ENCODE measurements at regions not wholly inside any gene's neighbourhood (a gene's known extent, or its start where the extent isn't known, plus 50 kb on each side); places are given as distances from the start of the nearest gene placed in this dataset.
"Not testable (repeated sequence)": the region's sequence is repeated elsewhere in the genome, so short reads cannot be mapped to it uniquely, and the experiment has no call there.

DNA sequence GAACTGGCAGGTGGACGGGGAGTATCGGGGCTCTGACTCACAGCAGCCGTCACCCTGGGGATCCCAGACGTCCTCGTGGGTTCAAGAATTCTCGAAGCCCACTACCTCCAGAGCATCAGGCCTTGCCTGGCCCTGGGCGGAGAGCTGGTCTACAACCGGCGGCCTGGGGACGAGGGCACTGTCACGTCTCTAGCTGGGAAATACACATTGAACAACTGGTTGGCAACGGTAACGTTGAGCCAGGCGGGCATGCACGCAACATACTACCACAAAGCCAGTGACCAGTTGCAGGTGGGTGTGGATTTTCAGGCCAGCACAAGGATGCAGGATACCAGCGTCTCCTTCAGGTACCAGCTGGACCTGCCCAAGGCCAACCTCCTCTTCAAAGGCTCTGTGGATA lies 166.5 kb downstream of the POTEG start:
- not testable (repeated sequence) for DNase-seq

DNA sequence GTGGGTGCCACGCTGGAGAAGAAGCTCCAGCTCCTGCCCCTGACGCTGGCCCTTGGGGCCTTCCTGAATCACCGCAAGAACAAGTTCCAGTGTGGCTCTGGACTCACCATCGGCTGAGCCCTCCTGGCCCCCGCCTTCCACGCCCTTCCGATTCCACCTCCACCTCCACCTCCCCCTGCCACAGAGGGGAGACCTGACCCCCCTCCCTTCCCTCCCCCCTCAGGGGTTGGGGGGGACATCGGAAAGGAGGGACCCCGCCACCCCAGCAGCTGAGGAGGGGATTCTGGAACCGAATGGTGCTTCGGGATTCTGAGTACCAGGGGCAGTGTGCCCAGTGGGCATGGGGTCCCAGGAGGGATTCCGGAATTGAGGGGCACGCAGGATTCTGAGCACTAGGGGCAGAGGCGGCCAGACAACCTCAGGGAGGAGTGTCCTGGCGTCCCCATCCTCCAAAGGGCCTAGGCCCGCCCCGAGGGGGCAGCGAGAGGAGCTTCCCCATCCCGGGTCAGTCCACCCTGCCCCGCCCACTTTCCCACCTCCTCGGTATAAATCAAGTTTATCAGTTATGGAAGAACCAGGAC lies 166.0 kb downstream of the POTEG start:
- DNase-seq, result not testable (repeated sequence)

DNA sequence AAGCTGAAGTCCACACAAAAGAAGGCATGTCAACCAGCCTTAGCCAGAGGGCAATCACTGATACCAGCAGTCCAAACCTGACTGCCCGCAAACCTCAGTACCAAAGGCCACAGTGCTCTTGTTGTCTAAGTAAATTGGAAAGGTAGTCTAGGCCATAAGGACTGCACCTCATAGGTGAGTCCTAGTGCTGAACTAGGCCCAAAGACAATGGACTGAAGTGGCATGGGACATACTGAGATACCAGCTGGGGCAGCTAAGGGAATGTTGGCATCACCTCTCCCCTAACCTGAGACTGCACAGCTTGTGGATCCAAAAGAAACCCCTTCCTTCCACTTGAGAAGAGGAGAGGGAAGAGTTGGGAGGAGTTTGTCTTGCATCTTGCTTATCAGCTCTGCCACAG lies 161.9 kb downstream of the POTEG start:
- not testable (repeated sequence) for DNase-seq

DNA sequence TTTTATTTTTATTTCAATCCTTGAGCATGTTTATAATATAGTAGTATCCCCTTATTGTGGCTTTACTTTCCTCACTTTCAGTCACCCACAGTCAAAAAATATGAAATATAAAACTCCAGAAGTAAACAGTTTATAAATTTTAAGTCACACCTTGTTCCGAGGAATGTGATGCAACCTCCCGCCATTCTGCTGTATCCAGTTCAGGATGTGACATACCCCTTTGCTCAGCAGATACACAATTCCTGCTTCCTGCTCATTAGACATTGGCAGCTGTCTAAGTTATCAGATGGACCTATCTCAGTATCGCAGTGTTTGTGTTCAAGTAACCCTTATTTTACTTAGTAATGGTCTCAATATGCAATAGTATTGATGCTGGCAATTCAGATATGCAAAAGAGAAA lies 144.5 kb downstream of the POTEG start:
- DNase-seq, result not testable (repeated sequence)

DNA sequence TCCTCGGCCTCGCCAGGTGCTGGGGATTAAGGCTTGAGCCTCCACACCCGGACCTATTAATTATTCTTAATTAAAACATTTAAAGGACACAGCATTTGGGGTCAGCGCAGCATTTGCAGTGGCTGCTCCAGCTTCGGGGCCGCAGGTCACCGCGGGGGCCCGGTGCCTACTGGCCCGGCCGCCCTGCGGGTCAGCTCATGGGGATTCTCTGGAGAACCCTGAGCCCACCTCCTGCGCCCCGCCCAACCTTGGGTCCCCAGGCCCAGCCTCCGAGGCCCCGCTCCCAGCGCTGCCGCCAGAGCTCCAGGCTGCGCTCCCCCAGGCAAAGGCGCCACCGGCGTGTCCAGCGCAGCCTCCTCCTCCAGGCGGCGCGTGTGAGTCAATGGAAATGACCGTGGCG lies 133.9 kb downstream of the POTEG start:
- DNase-seq, result not testable (repeated sequence)

DNA sequence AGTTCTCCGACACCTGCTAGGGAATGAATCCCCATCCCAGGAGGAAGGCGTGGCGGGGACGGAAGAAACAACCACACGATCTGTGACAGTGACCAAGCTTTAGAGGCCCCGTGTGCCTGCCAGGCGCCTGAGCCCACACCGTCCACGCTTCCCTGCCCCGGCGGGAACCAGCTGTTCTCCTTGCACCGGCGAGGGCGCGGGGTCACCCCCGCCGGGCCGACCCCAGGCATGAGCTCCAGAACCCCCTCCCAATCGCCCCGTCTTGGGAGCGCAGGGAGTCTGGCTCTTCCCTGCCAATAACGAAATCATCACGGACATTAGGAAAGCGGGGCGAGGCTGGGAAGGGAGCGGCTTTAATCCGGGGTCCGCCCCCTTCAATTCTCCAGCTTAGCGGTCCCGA lies 133.3 kb downstream of the POTEG start:
- not testable (repeated sequence) for DNase-seq

DNA sequence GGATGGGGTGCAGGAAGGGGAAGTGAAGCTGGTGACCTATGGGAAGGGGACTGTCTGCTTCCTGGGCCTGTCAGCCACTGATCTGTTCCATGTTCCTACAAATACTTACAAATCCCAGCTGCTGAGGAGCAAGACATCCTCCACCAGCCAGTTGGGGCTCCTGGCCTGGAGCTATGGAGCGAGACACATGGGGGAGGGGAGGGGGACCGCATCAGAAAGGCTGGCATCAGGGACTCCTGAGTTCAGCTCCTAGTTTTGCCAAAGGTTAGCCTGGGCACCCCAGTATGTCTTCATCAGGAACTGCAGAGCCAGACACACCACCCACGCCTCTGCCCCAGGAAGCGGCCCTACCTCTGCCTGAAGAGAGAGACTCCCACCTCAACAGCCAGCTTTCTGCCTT lies 130.3 kb downstream of the POTEG start:
- DNase-seq, result not testable (repeated sequence)

DNA sequence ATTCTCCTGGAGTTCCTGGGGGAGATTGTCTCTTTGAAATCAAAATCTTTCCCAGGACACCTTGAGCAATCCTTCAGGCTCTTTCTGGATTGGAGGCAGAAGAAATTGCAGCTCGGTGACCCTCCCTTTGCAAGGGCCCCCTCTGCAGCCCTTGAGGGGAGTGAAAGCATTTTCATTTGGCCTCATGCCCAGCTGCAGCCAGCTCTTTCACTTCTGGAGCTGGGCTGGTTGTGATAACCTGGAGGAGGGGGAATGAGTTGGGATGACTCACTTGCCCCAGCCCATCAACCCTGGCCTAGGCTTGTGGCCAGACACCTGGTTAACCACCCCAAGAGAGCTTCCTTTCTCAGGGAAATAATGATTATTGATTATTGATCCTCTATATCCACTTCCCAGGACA lies 129.7 kb downstream of the POTEG start:
- DNase-seq, result not testable (repeated sequence)

DNA sequence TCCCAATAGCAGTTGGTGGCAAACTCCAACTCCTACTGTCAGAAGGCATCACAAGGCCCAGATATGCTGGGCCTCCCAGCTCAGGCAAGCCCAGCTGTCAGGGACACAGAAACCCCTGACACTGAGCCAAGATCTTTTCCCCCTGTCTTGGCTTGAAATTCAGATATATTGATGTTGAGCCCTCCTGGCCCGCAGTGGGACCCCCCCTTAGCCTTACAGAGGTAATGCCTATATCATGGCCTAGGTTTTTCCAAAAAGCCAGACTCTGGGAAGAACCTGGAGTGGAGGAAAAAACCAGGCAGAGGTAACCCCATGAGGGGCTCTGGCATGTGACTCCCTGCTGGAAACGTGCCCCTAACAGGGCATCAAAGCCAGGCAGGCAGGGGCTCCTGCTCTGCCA lies 129.2 kb downstream of the POTEG start:
- DNase-seq, result not testable (repeated sequence)

DNA sequence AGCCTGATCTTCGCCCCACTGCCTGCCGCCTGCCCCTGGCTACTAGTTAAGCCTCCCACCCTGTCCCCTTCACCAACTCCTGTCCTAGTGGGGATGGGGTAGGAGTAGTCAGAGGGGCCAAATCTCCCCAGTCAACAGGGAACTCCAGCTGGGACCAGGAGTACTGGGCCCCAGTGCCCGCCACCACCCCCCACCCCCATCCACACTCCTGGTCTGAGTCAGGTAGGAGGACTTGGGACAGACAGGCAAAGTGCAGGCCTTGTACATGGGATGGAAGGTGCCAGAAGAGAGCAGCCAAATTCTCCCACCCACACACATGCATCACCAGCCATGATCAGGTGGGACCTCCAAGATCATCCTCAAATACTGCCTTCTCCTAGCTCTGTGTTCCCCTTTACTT lies 128.4 kb downstream of the POTEG start:
- not testable (repeated sequence) for DNase-seq

DNA sequence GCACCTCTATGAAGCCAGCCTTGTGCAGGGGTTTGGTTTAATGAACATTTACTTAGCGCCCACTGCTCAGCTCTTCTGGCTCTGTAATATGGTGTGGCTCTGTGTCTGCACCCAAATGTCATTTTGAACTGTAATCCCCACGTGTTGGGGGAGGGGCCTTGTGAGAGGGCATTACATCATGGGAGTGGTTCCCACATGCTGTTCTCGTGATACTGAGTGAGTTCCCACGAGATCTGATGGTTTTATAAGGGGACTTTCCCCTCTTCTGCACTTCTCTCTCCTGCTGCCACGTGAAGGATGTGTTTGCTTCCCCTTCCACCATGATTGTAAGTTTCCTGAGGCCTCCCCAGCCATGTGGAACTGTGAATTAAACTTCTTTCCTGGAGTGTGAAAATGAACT lies 127.7 kb downstream of the POTEG start:
- DNase-seq, result not testable (repeated sequence)

DNA sequence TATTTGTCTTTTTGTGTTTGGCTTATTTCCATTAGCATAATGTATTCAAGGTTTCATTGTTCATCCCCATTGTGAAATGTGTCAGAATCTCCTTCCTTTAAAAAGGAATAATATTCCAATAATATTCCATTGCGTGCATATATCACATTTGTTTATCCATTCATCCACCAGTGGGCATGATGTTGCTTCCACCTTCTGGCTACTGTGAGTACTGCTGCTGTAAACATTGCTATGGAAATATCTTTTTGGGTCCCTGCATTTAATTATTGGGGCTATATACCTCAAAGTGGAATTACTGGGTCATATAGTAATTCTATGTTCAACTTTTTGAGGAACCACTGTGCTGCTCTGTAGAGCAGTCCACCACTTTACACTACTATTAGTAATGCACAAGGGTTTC lies 123.1 kb downstream of the POTEG start:
- not testable (repeated sequence) for DNase-seq

DNA sequence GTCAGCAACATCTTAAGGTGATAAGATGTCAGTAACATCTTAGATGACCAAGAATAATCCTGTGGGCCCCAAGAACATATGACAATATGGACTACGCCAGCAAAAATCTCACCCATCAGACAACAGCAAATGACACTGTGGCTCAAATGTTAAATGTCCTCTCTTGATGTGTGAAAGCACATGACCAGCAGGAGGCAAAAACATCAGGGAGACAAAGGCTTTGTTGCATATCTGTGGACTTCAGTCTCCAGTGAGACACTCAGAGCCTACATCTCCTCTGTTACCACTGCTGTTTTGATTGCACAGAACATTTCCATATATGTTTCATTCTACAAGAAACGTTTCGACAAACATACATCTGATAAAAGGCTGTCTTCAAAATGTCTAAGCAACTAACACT lies 103.5 kb downstream of the POTEG start:
- not testable (repeated sequence) for DNase-seq

DNA sequence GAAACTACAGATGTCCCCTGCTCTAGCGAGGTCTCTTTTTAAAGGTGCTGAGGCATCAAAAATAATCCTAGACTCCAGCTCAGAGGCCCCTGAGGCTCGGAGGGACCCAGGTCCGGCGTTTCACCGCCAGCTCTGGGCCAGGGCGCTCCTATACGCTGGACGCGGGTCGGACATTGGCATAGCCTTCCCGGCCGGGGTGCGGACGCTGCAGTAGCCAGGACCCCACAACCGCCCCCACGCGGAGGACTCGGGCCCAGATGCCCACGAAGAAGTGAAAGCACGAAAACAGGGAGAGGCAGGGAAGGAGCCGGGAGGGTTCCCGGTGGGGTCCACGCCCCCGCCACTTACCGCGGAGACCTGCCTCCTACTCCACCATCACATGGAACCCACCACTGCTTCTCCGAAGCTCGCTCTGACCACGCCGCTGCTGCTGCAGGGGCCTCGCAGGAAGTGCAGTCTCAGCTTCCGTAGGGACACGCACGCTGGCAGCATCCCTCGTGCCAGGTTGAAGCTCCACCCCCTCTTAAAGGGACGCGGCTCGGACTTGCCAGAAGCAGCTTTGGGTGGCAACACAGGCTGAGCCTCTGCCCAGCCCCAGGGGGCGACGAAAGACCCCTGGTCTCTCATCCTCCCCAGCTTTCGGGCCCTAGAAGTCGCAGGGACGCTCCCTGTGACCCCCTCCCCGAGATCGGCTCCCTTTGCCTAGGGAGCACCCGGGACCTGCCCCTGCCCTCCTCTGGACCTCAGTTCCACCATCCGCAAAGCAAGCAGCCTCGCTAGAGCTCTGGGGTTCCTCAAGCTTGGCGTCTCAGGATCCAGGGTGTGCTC lies 96.7 kb downstream of the POTEG start:
- not testable (repeated sequence) for DNase-seq

DNA sequence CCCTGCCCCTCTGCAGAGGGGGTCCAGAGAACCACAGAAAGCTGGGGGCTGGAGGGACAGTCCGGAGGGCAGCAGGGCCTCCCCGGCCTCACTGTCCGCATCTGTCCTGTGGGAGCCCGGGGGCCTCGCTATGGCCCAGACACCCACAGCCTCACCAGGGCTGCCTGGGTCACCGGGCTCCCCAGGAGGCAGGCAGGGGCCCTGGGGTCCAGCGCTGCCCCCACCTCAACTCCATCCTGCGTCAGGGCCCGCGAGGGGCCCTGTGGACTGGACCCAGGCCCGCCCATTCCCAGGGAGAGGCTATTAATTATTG lies 96.1 kb downstream of the POTEG start:
- not testable (repeated sequence) for DNase-seq

DNA sequence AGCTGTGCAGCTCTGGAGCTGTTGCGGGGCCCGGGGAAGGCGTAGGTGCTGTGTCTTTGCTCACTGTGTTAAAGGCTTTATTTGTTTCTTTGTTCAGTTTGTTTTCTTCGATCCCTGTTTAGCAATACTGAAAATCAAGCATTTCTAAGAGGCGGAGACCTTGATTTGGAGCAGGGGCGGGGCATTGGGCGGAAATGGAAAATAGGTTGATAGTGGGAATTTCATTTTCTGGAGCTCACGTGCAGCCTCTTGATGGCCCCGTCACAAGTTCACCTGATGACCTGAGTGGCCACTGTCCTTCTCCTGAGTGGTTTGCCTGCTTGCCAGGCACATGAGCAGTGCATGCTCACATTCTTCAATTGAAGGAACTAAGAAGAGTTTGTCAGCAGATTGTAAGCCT lies 93.2 kb downstream of the POTEG start:
- not testable (repeated sequence) for DNase-seq

DNA sequence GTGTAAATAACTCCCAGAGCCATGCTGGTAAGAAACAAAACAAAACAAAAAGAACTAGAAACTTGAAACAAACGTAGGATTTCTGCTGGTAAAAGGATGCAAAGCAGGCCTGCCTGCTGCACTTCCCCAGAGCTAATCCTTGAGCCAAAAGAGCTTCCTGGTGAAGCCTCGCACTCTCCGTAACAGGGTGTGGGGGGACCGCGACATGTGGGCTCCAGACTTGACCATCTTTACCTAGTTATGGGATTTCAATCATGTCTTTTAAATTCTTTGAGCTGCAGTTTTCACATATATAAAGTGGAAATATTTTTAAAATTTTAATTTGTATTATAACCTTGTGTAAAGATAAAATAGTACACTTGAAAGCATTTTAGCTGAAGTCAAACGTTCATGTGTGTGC lies 92.5 kb downstream of the POTEG start:
- DNase-seq, result not testable (repeated sequence)

DNA sequence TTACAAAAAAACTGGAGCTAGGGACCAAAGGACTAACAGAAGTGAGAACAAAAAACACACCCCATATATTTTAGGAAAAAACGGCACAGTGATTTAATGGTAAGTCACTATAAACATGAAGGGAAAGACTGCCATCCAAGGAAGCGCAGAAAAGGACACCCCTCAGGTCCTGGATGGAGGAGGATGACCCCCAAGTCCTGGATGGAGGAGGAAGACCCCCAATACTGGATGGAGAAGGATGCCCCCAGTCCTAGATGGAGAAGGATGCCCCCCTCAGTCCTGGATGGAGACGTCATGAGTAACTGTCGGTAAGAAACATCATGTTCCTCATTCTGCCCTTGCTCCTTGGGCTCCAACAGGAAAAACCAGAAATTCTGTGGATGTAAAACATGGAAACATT lies 89.9 kb downstream of the POTEG start:
- DNase-seq, result not testable (repeated sequence)

DNA sequence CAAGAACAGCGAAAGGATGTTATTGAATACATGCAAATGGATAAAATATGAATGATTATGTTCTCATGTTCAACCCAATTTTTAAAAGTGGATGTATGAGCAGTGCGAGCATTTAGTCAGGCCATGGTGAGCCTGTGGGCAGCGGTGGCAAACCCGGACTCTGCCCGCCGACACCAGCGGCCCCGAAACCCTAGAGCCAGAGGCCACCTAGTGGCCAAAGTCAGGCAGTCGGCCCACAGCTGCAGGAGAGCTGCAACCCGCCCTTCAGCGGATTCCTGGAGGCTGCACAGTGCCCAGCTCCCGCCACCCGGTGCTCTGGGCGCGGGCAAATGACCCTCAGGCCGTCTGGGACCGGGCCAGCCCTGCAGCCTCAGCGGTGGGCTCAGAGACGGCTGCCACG lies 89.5 kb downstream of the POTEG start:
- DNase-seq, result not testable (repeated sequence)

DNA sequence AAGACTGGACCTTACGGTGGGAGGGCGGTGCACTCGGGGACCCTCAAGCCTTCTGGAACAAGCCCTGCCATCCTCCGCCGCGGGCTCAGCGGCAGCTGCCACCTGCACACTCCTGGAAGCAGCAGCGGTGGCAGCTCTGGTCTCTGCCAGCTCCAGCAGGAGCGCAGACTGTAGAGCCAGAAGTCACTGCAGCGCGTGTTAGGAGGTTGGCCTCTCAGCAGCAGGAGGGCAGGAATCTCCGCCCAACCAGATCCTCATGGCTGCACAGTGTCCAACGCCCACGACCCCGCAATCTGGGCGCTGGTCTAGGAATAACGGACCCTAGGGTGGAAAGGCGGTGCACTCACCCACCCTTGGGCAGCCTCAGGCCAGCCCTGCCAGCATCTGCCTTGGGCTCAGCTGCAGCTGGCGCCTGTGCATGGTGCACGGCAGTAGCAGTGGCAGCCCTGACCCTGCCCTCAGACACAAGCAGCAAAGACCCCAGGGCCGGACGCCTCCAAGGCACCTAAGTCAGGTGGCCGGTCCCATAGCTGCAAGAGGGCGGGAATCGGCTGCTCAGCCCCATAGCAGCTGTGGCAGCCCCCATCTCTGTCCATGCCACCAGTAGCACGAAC lies 88.7 kb downstream of the POTEG start:
- DNase-seq, result not testable (repeated sequence)

DNA sequence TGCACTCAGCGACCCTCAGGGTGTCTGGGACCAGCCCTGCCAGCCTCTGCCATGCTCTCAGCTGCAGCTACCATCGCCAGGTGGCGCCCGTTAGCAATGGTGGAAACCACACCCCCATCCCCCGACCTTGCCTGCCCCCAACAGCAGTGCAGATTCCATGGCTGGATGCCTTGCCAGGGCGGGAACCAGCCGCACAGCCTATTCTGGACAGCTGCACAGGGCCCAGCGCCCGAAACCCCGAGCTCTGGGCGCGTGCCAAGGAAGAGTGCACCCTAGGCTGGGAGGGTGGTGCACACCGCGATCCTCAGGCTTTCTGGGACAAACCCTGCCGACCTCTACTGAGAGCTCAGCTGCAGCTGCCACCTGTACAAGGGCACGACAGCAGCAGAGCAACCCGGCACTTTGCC lies 88.1 kb downstream of the POTEG start:
- DNase-seq, result not testable (repeated sequence)

DNA sequence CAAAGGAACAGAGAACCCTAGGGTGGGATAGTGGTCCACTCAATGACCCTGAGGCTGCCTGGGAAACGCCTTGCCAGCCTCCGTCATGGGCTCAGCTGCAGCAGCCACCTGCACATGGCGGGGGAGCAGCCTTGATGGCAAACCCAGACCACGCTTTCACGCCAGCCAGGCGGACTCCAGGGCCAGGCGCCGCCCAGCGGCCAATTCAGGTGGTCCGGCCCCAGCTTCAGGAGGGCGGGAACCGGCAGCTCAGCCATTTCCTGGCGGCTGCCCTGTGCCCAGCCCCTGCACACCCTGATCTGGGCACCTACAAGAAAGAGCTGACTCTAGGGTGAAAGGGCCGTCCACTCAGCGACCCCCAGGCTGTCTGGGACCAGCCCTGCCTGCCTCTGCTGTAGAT lies 87.5 kb downstream of the POTEG start:
- not testable (repeated sequence) for DNase-seq

DNA sequence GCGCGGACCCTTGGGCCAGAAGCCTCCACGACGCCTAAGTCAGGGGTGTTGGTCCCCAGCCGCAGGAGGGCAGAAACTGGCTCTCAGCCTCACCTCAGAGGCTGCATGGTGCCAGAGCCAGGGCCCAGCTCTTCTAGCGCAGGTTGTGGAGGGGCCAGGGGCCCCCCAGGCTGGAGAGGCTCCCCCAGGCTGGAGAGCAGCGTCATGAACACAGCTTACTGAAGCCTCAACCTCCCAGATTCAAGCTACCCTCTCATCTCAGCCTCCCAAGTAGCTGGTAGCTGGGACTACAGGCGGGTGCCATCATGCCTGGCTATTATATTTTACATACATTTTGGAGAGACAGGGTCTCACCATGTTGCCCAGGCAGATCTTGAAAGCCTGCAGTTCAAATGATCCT lies 87.0 kb downstream of the POTEG start:
- DNase-seq, result not testable (repeated sequence)

Data from stimulated activated CD4-positive, alpha-beta T cell treated with anti-CD3 and anti-CD28 coated beads, Interleukin-2, amount 100 ng/mL, for 24 hours (primary cell).